Activated CD4-positive, alpha-beta T cell treated with anti-CD3 and anti-CD28 coated beads, Interleukin-2, amount 10 ng/mL, durations not matched to agents 24 days and 14 days (primary cell): ENCODE measurements at regions not wholly inside any gene's neighbourhood (a gene's known extent, or its start where the extent isn't known, plus 50 kb on each side); places are given as distances from the start of the nearest gene placed in this dataset.
"Not testable (repeated sequence)": the region's sequence is repeated elsewhere in the genome, so short reads cannot be mapped to it uniquely, and the experiment has no call there.

ENCODE experiments used
- DNase-seq: peaks from one replicate; pipeline ENCODE4 v3.0.0; 2022
- H3K27ac Mint-ChIP-seq: one replicate; pipeline ENCODE4 v1.8.0; 2022; ENCODE audit warnings: mild to moderate bottlenecking, mixed read lengths
- H3K27me3 Mint-ChIP-seq: one replicate; pipeline ENCODE4 v1.8.0; 2022; ENCODE audit warnings: mixed read lengths
- H3K36me3 Mint-ChIP-seq: one replicate; pipeline ENCODE4 v1.8.0; 2022; ENCODE audit warnings: low read depth, mild to moderate bottlenecking, mixed read lengths
- H3K4me1 Mint-ChIP-seq: one replicate; pipeline ENCODE4 v1.8.0; 2021; ENCODE audit warnings: mixed read lengths
- H3K4me3 Mint-ChIP-seq: one replicate; pipeline ENCODE4 v1.8.0; 2022; ENCODE audit warnings: mild to moderate bottlenecking, moderate library complexity, mixed read lengths
- H3K9me3 Mint-ChIP-seq: one replicate; pipeline ENCODE4 v1.8.0; 2021; ENCODE audit warnings: mixed read lengths
- intact Hi-C: fragments of 100-400 bp; cut with micrococcal nuclease; formaldehyde crosslinking; loops from one replicate; pipeline ENCODE4 v1.15.1; 2023

- H3K27me3 Mint-ChIP-seq, result peaks cover 16% of the 10 kb centered on the region
- intact Hi-C loops, result no loop called here
- H3K36me3 Mint-ChIP-seq, result no peaks in the 10 kb centered on the region
- no peak overlapping the region for H3K4me3 Mint-ChIP-seq
- H3K9me3 Mint-ChIP-seq, result no peaks in the 10 kb centered on the region
- H3K4me1 Mint-ChIP-seq, result no peaks in the 10 kb centered on the region
- no peak for DNase-seq
- H3K27ac Mint-ChIP-seq, result no peak overlapping the region
These were observed 197.4 kb downstream of the C16orf95 start for GRCh38 chr16:87119748-87120147.

GRCh38 chr16:87121816-87122215 is 195.4 kb downstream of the C16orf95 start:
- Mint-ChIP-seq H3K9me3 (no peaks in the 10 kb centered on the region), H3K27me3 (peaks cover 15% of the 10 kb centered on the region), H3K4me3 (no peak overlapping the region), H3K4me1 (no peaks in the 10 kb centered on the region), H3K27ac (no peak overlapping the region), H3K36me3 (no peaks in the 10 kb centered on the region)
- intact Hi-C loops, result no loop called here
- DNase-seq, result no peak

DNA sequence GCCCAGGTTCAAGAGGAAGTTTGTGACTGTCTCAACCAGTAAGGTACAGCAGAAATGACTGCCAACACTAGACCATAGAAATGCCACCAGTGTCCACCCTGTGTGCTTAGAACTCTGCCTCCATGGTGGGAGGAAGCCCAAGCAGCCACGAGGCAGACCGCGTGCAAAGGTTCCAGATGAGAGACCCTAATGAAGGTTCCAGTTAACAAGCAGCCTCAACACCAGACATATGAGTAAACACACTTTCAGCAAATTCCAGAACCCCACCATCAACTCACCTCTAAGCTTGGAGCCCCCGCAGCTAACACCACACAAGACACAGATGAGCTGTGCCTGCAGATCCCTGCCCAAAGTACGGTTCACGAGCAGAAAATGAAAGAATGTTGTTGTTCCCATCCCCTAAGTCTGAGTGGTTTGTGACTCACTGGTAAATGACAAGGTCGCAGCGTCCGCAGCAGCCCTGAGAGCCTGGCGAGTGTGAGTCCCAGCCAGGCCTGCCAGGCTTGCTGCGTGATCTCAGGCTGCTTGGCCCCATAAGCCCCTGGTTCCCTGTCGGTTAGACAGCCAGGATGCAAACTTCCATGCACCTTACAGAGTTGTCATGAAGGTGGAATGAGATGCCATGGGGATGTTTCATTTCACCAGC is 193.7 kb downstream of the C16orf95 start:
- Mint-ChIP-seq H3K36me3 (no peaks in the 10 kb centered on the region), H3K4me1 (no peaks in the 10 kb centered on the region)

DNA sequence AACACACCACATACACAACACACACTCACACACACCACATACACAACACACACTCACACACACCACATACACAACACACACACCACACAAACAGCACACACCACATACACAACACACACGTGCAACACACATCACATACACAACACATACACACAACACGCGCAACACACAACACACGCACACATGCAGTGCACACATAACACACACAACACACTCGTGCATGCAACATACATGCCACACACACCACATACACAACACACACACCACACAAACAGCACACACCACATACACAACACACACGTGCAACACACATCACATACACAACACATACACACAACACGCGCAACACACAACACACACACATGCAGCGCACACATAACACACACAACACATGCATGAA is 192.8 kb downstream of the C16orf95 start:
- H3K27ac Mint-ChIP-seq, intact Hi-C loops, H3K4me3 Mint-ChIP-seq, H3K27me3 Mint-ChIP-seq, DNase-seq, H3K4me1 Mint-ChIP-seq, H3K9me3 Mint-ChIP-seq, H3K36me3 Mint-ChIP-seq: not testable (repeated sequence)

More for the DNA sequence above, 193.7 kb downstream of the C16orf95 start:
- Mint-ChIP-seq H3K27ac (no peak overlapping the region), H3K9me3 (no peaks in the 10 kb centered on the region), H3K27me3 (peaks cover 7% of the 10 kb centered on the region), H3K4me3 (no peak overlapping the region)
- no peak for DNase-seq
- intact Hi-C loops, result no loop called here

GRCh38 chr16:87125206-87126155 is 191.7 kb downstream of the C16orf95 start:
- H3K27ac Mint-ChIP-seq, result no peak overlapping the region
- H3K36me3 Mint-ChIP-seq, result no peaks in the 10 kb centered on the region
- no peaks in the 10 kb centered on the region for H3K4me1 Mint-ChIP-seq
- intact Hi-C loops, result no loop called here
- DNase-seq, result no peak
- H3K27me3 Mint-ChIP-seq, result no peaks in the 10 kb centered on the region
- peaks cover 3% of the 10 kb centered on the region for H3K9me3 Mint-ChIP-seq
- no peak overlapping the region for H3K4me3 Mint-ChIP-seq

- no peak overlapping the region for H3K4me3 Mint-ChIP-seq
- H3K27ac Mint-ChIP-seq, result no peak overlapping the region
- no peaks in the 10 kb centered on the region for H3K4me1 Mint-ChIP-seq
- no peak for DNase-seq
- no peaks in the 10 kb centered on the region for H3K27me3 Mint-ChIP-seq
- no peaks in the 10 kb centered on the region for H3K36me3 Mint-ChIP-seq
- intact Hi-C loops, result no loop called here
- H3K9me3 Mint-ChIP-seq, result peaks cover 3% of the 10 kb centered on the region
These were observed 190.7 kb downstream of the C16orf95 start for GRCh38 chr16:87126403-87127025.

DNA sequence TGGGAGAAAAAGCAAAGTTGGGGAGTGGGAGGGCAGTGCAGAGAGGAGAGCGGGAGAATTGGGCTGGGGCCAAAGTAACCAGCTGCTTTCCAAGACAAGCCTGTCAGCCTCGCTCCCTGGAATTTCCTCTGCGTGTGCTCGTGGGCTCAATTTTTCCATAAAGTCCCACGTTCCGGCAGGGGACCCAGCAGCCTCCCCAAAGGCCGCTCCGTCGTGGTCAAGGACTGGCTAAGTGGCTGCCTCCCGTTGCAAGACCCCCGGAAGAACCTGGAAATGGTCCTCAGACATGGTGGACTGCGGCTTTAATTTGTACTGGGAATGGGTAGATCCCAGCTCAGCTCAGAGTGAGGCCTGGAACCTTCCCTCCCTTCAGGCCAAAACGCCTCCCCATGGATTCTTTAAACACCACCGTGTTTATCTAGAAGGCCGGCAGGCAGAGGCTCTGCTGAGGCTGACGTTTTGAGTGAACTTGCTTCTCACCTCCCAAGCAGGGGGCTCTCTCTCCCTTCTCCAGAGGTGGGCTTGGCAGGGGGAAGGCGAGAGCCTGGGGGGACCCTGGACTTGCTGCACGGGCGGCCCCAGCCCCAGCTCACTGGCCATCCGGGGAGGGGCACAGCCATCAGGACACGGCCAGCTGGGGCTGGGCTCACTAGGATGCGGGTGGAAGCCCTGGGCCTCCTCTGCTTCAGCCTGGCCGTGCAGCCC is 190.0 kb downstream of the C16orf95 start:
- intact Hi-C loops, result no loop called here
- H3K4me3 Mint-ChIP-seq, result no peak overlapping the region
- H3K9me3 Mint-ChIP-seq, result peaks cover 3% of the 10 kb centered on the region
- H3K36me3 Mint-ChIP-seq, result no peaks in the 10 kb centered on the region
- H3K27ac Mint-ChIP-seq, result no peak overlapping the region
- no peaks in the 10 kb centered on the region for H3K4me1 Mint-ChIP-seq
- no peaks in the 10 kb centered on the region for H3K27me3 Mint-ChIP-seq
- no peak for DNase-seq

DNA sequence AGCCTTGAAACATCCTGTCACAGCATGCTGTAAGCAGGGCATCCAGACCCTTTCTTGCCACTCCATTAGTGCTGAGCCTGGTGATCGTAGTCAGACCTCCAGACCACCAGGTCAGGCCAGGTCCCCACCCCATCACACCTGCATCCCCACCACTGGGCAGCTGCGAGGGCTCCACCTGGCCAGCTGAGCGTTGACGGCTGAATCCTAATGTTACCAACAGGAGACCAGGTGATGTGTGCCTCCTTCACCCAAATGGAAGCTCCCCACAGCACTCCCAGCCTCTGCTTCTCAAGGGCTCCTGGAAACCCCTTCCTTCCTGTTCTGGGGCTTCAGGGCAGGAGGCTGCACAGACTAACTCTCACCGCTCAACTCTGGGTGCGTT is 189.4 kb downstream of the C16orf95 start:
- H3K4me1 Mint-ChIP-seq, result no peaks in the 10 kb centered on the region
- intact Hi-C loops, result no loop called here
- peaks cover 3% of the 10 kb centered on the region for H3K9me3 Mint-ChIP-seq
- H3K36me3 Mint-ChIP-seq, result no peaks in the 10 kb centered on the region
- no peak for DNase-seq
- H3K27me3 Mint-ChIP-seq, result no peaks in the 10 kb centered on the region
- no peak overlapping the region for H3K27ac Mint-ChIP-seq
- no peak overlapping the region for H3K4me3 Mint-ChIP-seq

- H3K4me1 Mint-ChIP-seq, result no peaks in the 10 kb centered on the region
- H3K27ac Mint-ChIP-seq, result no peak overlapping the region
- no peaks in the 10 kb centered on the region for H3K27me3 Mint-ChIP-seq
- intact Hi-C loops, result no loop called here
- H3K4me3 Mint-ChIP-seq, result no peak overlapping the region
- no peaks in the 10 kb centered on the region for H3K36me3 Mint-ChIP-seq
- H3K9me3 Mint-ChIP-seq, result peaks cover 3% of the 10 kb centered on the region
- no peak for DNase-seq
These were observed 187.4 kb downstream of the C16orf95 start for GRCh38 chr16:87129771-87130170.

GRCh38 chr16:87131061-87131995 is 185.9 kb downstream of the C16orf95 start:
- intact Hi-C loops, result no loop called here
- Mint-ChIP-seq H3K9me3 (peaks cover 3% of the 10 kb centered on the region), H3K4me3 (no peak overlapping the region), H3K27ac (no peak overlapping the region), H3K36me3 (no peaks in the 10 kb centered on the region), H3K27me3 (no peaks in the 10 kb centered on the region), H3K4me1 (no peaks in the 10 kb centered on the region)
- DNase-seq, result no peak

DNA sequence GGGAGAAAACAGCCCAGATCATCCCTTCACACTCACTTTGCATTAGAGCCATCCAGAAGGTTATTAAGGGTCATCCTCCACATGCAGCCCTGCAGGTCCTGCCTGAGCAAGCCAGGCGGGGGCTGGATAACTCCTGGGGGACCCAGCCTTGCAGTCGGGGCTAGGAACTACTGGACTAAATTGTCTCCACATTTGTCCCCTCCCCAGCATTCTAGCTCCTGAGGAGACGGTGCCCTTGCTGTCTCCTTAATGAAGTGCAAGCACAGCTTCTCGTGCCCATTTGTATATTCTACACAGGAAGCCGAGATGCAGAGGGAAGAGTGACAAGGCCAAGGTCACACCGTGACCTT is 185.2 kb downstream of the C16orf95 start:
- Mint-ChIP-seq H3K4me3 (no peak overlapping the region), H3K9me3 (peaks cover 3% of the 10 kb centered on the region), H3K27ac (no peak overlapping the region)

DNA sequence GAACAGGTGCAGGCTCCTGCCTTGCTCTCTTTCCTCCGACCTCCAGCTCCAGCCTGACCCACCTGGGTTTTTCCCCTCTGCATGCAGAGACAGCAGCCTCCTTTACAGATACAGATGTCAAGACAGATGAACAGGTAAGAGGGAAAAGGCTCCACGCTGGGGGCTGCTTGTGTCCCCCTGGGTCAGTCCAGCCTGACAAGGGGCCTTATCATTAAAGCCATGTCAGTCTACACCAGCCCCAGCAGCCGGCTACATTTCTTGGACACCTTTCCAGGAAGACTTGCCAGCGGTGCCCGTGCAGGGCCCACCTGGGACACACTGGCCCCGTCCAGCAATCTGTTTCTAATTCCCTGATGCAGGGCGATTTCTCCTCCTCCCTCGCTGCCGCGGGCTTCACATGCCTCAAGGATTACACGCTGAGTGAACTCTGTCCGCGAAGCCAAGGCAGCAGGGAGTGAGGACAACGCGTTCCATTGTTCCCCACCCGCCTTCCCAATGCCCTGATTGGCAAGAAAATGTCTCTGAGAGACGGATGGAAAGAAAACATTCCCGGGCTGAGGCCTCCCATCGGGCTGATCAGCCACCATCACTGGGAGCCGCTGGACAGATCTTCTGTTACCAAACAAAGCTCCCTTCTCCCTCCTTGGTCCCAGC is 184.7 kb downstream of the C16orf95 start:
- Mint-ChIP-seq H3K4me3 (no peak overlapping the region), H3K9me3 (peaks cover 3% of the 10 kb centered on the region), H3K27ac (no peak overlapping the region), H3K36me3 (no peaks in the 10 kb centered on the region), H3K4me1 (no peaks in the 10 kb centered on the region), H3K27me3 (no peaks in the 10 kb centered on the region)
- intact Hi-C loops, result no loop called here
- no peak for DNase-seq

More for the DNA sequence above, 185.2 kb downstream of the C16orf95 start:
- no peaks in the 10 kb centered on the region for H3K27me3 Mint-ChIP-seq
- DNase-seq, result no peak
- H3K4me1 Mint-ChIP-seq, result no peaks in the 10 kb centered on the region
- no peaks in the 10 kb centered on the region for H3K36me3 Mint-ChIP-seq
- intact Hi-C loops, result no loop called here
